Neuron (in vitro differentiated cells): ENCODE measurements at regions not wholly inside any gene's neighbourhood (a gene's known extent, or its start where the extent isn't known, plus 50 kb on each side); places are given as distances from the start of the nearest gene placed in this dataset.

ENCODE experiments used
- H2AFZ ChIP-seq: one replicate; pipeline ENCODE4 v1.6.1; 2013; ENCODE audit warnings: low read depth, mild to moderate bottlenecking, inconsistent platforms, low read length, moderate library complexity
- H3K27me3 ChIP-seq: one replicate; pipeline ENCODE4 v1.6.1; 2013; ENCODE audit warnings: low read length; ENCODE audit not compliant: insufficient read depth
- H3K36me3 ChIP-seq: one replicate; pipeline ENCODE4 v1.6.1; 2013; ENCODE audit warnings: low read length; ENCODE audit not compliant: insufficient read depth
- H3K4me1 ChIP-seq: one replicate; pipeline ENCODE4 v1.6.1; 2013; ENCODE audit warnings: low read length; ENCODE audit not compliant: insufficient read depth
- H3K4me3 ChIP-seq: 2 replicates; pipeline ENCODE4 v1.5.1; 2013; ENCODE audit warnings: mild to moderate bottlenecking, low read length, moderate library complexity
- H3K9me3 ChIP-seq: one replicate; pipeline ENCODE4 v1.6.1; 2013; ENCODE audit warnings: low read length

DNA sequence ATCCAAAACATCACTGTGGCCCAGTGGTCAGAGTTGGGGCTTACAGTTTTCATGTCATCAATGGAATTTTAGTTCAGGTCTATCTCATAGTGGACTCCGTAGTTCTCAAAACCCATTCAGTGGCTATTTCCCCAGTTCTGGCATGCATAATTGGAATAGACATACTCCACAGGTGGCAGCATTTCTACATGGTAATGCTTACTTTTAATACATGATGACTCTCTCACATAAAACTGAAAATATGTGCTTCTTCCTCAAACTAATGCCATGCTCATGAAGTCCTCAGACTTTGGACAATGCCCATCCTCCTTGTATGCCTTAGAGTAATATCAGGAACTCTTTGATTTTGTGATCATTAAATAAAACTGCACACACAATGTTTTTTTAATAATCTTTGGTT, 857.4 kb upstream of the GOT2 start:
- no peak overlapping the region for H2AFZ ChIP-seq
- H3K9me3 ChIP-seq = no peaks in the 10 kb centered on the region
- no peaks in the 10 kb centered on the region for H3K4me1 ChIP-seq
- no peaks in the 10 kb centered on the region for H3K27me3 ChIP-seq
- no peaks in the 10 kb centered on the region for H3K36me3 ChIP-seq
- H3K4me3 ChIP-seq = no peak overlapping the region

DNA sequence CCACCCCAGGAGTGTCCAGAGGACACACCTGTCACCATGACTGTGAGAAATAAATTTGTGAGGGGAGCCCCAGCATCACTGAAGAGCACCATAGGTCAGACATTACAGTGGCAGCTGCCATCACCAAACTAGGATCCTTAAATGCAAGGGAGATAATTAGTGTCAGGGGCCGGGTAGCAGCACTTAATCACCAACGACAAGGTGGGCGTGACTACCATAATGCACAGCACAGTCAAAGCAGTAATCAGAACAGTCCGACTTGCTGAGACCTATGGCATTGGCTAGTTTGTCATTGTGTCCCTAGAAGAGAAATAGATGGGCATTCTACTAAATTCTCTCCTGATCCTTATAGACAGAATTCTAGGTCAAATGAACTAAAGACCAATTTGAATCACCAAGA, 856.7 kb upstream of the GOT2 start:
- Histone ChIP-seq H3K36me3 (no peaks in the 10 kb centered on the region), H3K4me3 (no peak overlapping the region), H3K27me3 (no peaks in the 10 kb centered on the region), H2AFZ (no peak overlapping the region), H3K4me1 (no peaks in the 10 kb centered on the region), H3K9me3 (no peaks in the 10 kb centered on the region)

DNA sequence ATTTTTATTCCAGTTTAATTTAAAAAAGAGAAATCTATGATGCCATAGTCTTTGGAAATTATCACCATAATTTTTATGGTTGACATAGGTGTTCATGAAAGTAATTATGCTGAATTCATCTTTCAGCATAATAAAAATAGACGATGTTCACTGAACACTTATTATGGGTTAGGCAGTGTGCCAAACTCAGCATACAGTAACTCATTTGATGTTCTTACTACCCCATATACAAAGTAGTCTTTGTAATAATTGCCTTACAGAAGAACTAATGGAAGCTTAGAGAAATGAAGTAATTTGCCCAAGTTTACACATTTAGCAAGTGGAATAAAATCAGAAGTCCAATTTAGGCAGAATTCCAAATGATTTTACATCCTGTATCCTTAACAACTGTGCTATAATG, 852.2 kb upstream of the GOT2 start:
- H3K36me3 ChIP-seq = no peaks in the 10 kb centered on the region
- no peaks in the 10 kb centered on the region for H3K27me3 ChIP-seq
- no peak overlapping the region for H2AFZ ChIP-seq
- no peak overlapping the region for H3K4me3 ChIP-seq
- H3K4me1 ChIP-seq = peaks cover 5% of the 10 kb centered on the region
- no peaks in the 10 kb centered on the region for H3K9me3 ChIP-seq

DNA sequence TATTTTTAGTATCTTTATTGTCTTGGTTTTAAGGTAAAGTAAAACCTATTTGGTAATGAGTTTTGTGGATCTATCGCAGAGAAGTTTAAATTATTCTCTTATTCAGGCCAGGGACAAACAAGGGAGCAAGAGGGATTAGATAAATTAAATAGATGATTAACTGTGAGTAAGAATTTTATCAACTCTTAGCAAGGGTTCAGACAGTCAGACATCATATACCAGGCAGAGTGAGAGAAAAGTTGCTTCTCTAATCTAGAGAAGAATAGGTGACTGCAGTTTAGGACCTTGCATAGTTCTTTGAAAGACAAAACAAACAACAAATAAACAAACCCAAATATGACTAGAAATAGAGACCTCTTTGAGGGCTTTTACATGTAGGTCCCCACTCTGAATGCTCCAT, 840.2 kb upstream of the GOT2 start:
- Histone ChIP-seq H2AFZ (no peak overlapping the region), H3K4me1 (no peaks in the 10 kb centered on the region), H3K36me3 (no peaks in the 10 kb centered on the region), H3K4me3 (no peak overlapping the region), H3K9me3 (no peaks in the 10 kb centered on the region), H3K27me3 (no peaks in the 10 kb centered on the region)

DNA sequence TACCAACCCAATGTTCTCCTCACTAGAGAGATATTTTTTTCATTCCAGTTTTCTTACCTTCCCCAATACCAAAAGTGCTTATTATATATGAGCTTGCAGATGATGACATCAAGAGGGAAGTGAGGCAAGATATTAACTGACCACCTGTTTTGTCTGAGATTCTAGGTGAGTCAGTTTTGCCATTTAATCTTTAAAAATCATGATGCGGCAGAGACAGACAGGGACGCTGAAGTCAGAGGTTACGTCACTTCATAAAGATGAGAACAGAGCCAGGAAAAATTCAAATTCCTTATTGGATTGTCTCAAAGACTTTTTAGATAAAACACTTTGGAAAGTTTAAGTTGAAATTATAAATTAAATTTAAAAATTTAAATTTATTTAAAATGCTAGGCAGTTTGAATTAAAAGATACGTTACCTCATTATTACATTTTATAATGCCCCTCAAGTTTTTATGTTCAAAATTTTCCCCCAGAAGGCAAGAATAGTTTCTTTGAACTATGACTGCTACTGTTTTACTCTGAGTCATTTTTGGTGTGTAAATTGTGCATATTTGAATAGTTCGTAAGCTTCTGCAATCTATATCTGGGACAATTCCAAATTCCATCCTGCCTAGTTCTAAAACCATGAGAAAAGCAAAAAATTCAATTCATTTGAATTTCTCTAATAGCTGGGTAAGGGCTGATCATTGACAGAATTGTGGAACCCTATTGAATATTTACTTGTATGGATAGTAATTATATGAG, 839.6 kb upstream of the GOT2 start:
- no peak overlapping the region for H3K4me3 ChIP-seq
- H3K9me3 ChIP-seq = no peaks in the 10 kb centered on the region
- H2AFZ ChIP-seq = no peak overlapping the region
- no peaks in the 10 kb centered on the region for H3K36me3 ChIP-seq
- no peaks in the 10 kb centered on the region for H3K27me3 ChIP-seq
- no peaks in the 10 kb centered on the region for H3K4me1 ChIP-seq

DNA sequence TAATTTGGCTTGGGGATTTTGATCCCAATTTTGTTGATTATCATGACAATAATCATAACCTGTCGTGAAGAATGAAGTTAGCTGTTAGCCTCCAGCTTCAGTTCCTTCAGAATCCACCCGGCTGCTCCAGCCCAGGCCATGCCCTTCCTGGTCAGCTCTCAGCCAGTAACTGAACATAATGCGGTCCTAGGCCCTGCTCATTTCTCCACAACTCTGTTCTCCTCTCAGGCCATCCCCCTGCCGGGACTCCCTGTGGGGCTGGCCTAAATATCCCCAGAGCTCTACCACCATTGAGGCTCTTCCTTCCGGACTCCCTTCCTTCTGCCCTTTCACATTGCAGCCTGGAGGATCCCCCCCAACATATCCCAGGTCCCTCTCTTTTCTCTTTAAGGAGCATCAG, 833.4 kb upstream of the GOT2 start:
- no peak overlapping the region for H3K4me3 ChIP-seq
- no peaks in the 10 kb centered on the region for H3K27me3 ChIP-seq
- H3K9me3 ChIP-seq = no peaks in the 10 kb centered on the region
- H3K36me3 ChIP-seq = no peaks in the 10 kb centered on the region
- no peaks in the 10 kb centered on the region for H3K4me1 ChIP-seq
- no peak overlapping the region for H2AFZ ChIP-seq

DNA sequence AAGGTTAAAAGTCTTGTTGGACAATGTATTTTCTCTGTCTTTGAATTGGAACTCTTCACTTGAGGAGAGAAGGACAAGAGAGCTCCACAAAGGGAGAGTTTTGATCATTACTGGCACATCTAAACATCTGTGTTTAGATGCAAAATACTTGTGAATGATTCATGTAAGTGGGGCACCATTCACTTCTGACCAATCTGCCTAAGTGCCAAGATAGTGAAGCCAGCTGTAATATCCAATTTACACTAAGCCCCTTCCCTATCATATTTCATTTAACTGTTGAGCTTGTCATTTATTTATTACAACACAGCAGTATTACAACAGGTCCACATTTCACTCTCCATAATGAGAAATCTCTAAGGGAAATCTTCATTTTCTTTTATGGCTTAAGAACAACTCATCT, 832.3 kb upstream of the GOT2 start:
- no peaks in the 10 kb centered on the region for H3K36me3 ChIP-seq
- H3K27me3 ChIP-seq = no peaks in the 10 kb centered on the region
- no peak overlapping the region for H2AFZ ChIP-seq
- no peaks in the 10 kb centered on the region for H3K9me3 ChIP-seq
- H3K4me1 ChIP-seq = no peaks in the 10 kb centered on the region
- no peak overlapping the region for H3K4me3 ChIP-seq

DNA sequence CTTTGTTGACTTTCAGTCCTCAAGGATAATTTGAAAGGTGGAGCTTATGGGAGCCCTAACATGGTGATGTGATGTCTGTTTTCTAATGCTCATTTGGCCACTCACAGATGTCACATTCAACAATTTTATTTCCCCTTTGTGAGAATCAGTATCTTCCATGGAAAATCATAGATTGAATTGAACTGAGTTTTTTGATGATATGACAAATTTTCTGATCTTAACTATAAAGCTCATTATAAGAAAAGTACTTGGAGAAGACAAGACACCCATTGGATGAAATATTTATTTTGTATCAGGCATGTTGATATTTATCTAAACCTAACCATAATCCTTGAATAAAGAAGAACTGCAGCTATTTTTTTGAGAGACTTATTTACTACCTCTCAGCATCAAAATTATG, 824.6 kb upstream of the GOT2 start:
- H3K27me3 ChIP-seq = no peaks in the 10 kb centered on the region
- no peak overlapping the region for H2AFZ ChIP-seq
- H3K36me3 ChIP-seq = no peaks in the 10 kb centered on the region
- H3K4me1 ChIP-seq = no peaks in the 10 kb centered on the region
- no peak overlapping the region for H3K4me3 ChIP-seq
- no peaks in the 10 kb centered on the region for H3K9me3 ChIP-seq

DNA sequence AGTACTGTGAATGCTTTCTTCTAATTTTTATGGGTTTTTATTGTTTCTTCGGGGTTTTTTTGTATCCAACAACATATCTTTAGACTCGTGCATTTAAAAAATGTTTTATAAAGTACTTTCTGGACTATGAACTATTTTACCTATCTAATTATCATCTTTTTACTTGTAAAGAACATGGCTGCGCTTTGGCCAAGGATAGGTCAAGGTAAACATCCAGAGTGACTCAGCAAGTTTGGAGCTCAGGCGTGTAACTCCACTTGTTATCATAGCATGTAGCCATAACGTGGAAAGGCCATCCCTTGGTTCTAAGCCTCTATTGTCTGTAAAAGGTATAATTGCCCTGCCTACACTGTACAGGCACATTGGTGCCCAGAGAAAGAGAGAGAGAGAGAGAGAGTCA, 818.0 kb upstream of the GOT2 start:
- Histone ChIP-seq H3K27me3 (no peaks in the 10 kb centered on the region), H3K9me3 (no peaks in the 10 kb centered on the region), H3K4me1 (no peaks in the 10 kb centered on the region), H2AFZ (no peak overlapping the region), H3K36me3 (no peaks in the 10 kb centered on the region), H3K4me3 (no peak overlapping the region)

DNA sequence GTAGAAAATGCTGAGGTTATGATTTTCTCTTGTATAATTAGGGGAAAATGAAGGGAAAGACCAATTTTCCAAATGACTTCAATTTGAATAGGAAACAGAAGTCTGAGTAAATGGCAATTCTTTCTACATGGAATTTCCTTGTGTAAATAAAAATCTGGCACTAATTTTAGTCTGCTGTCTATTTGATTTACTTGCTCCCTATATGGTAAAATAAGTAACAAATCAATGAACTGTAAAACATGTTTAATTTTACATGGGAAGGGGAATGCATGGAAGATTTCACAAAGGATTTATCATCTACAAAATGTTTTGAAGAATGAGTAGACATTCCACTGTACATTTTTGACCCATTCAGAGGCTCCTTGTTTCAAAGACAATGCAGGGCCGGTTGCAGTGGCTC, 811.6 kb upstream of the GOT2 start:
- H3K4me1 ChIP-seq = no peaks in the 10 kb centered on the region
- no peaks in the 10 kb centered on the region for H3K36me3 ChIP-seq
- H2AFZ ChIP-seq = no peak overlapping the region
- H3K4me3 ChIP-seq = no peak overlapping the region
- no peaks in the 10 kb centered on the region for H3K9me3 ChIP-seq
- no peaks in the 10 kb centered on the region for H3K27me3 ChIP-seq

DNA sequence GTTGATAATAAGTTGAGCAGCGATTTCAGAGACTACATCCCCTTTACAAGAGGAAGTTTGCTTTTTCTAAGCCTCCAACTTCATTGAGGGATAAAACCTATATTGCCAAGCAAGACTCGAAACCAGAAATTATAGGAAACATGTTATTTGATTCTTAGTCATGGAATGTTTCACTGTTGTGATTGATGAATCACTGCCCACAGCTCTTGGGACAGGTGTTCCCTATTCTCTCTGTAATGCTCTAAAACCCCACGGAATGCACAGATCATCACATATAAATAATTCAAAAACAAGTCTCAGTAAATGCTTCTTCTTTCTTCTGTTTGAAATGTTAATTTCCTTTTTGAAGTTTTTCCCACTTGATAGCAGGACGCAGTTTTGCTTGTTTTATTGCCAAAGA, 809.5 kb upstream of the GOT2 start:
- no peaks in the 10 kb centered on the region for H3K27me3 ChIP-seq
- no peak overlapping the region for H3K4me3 ChIP-seq
- no peaks in the 10 kb centered on the region for H3K4me1 ChIP-seq
- H2AFZ ChIP-seq = no peak overlapping the region
- H3K36me3 ChIP-seq = no peaks in the 10 kb centered on the region
- H3K9me3 ChIP-seq = no peaks in the 10 kb centered on the region

DNA sequence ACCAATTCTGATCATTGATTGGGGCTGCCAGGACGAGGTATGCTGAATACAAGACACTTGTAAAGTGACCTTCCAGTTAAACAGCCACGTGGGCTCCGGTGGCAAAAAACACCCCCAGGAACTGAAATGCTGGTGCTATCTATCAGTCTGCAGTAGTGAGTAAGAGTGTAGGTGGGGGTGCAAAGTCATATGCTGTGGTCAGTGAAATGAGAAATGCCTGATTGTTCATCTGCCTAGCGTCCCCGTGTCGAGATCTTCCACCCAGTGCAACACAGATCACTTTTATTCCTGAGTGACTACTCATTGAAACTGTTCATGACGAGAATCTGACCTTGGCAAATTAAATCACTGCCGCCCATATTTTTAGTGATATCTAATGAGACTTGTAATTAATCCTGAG, 806.5 kb upstream of the GOT2 start:
- Histone ChIP-seq H3K4me3 (no peak overlapping the region), H3K27me3 (no peaks in the 10 kb centered on the region), H3K36me3 (no peaks in the 10 kb centered on the region), H3K9me3 (no peaks in the 10 kb centered on the region), H2AFZ (no peak overlapping the region), H3K4me1 (no peaks in the 10 kb centered on the region)

DNA sequence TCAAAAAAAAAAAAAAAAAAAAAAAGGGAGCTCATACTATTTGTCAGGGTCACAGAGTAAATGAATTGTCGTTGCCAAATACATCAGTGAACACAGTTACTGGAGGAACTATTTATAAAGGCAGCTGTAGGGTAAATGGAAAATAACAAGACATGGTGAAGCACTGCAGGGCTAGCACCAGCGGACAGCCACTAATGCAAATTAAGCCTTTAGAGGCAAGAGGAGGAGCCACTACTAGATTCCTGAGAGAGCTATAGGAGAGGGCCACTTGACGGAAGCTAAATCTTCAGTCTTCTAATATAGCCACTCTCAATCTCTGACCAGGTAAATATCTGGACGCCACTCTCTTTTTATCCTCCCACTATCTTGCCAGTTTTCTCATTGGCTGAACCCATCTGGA, 801.2 kb upstream of the GOT2 start:
- Histone ChIP-seq H2AFZ (no peak overlapping the region), H3K4me1 (no peaks in the 10 kb centered on the region), H3K36me3 (no peaks in the 10 kb centered on the region), H3K4me3 (no peak overlapping the region), H3K9me3 (no peaks in the 10 kb centered on the region), H3K27me3 (no peaks in the 10 kb centered on the region)
